H1 (cell line): ENCODE measurements at regions not wholly inside any gene's neighbourhood (a gene's known extent, or its start where the extent isn't known, plus 50 kb on each side); places are given as distances from the start of the nearest gene placed in this dataset.

Experiments used
- BCL11A ChIP-seq, 2 experiments: IDR thresholded peaks; one replicate each; pipeline ENCODE4 v1.6.1; 2011; ENCODE audit warnings: low read depth in 2 of 2, low read length in 2 of 2, mild to moderate bottlenecking in 2 of 2
- CREB1 ChIP-seq: IDR thresholded peaks from 2 replicates; pipeline ENCODE4 v1.6.1; 2012; ENCODE audit warnings: inconsistent platforms
- EP300 ChIP-seq, 2 experiments: IDR thresholded peaks; 1 replicate in 1 of 2; 2 replicates in 1 of 2; pipeline ENCODE4 v1.6.1; 2011 to 2012; ENCODE audit warnings: low read depth in 2 of 2, low read length in 2 of 2, mild to moderate bottlenecking in 2 of 2, borderline replicate concordance in 1 of 2, inconsistent platforms in 1 of 2, moderate library complexity in 1 of 2
- FOSL1 ChIP-seq: IDR thresholded peaks from 2 replicates; pipeline ENCODE4 v1.6.1; 2011; ENCODE audit warnings: mild to moderate bottlenecking, low read depth, low read length, moderate library complexity; ENCODE audit not compliant: insufficient read depth
- GTF2F1 ChIP-seq: IDR thresholded peaks from 2 replicates; pipeline ENCODE4 v1.6.1; 2012; ENCODE audit warnings: low read depth, low read length, improper control_type of control experiment, borderline replicate concordance
- KDM1A ChIP-seq: fragments of 200-600, 300-600 bp; sonication (generic); IDR thresholded peaks from 2 replicates; pipeline ENCODE4 v1.7.1; 2016; ENCODE audit warnings: mild to moderate bottlenecking, low read length, borderline replicate concordance
- POU5F1 ChIP-seq: IDR thresholded peaks from 2 replicates; pipeline ENCODE4 v1.6.1; 2011; ENCODE audit warnings: low read depth, mild to moderate bottlenecking, low read length, moderate library complexity
- RAD21 ChIP-seq, 2 experiments: IDR thresholded peaks in 1 of 2; conservative IDR thresholded peaks in 1 of 2; 2 replicates each; pipeline ENCODE4 v1.6.1; 2011; ENCODE audit warnings: low read depth in 2 of 2, low read length in 2 of 2, improper control_type of control experiment in 1 of 2, inconsistent platforms in 1 of 2, mild to moderate bottlenecking in 1 of 2, moderate library complexity in 1 of 2
- RBBP5 ChIP-seq: IDR thresholded peaks from 2 replicates; pipeline ENCODE4 v1.7.1; 2012; ENCODE audit warnings: low read depth, mild to moderate bottlenecking, inconsistent platforms, low read length, moderate library complexity, borderline replicate concordance
- RNF2 ChIP-seq: fragments of 200-900, 300-1000 bp; sonication (generic); IDR thresholded peaks from 2 replicates; pipeline ENCODE4 v1.7.1; 2016; ENCODE audit warnings: borderline replicate concordance, low read depth, mild to moderate bottlenecking, antibody characterized with exemption, low read length; ENCODE audit not compliant: poor library complexity, severe bottlenecking; ENCODE audit errors: missing control alignments
- SP2 ChIP-seq: IDR thresholded peaks from 2 replicates; pipeline ENCODE4 v1.6.1; 2012; ENCODE audit warnings: mild to moderate bottlenecking, low read length, inconsistent platforms
- SRF ChIP-seq: IDR thresholded peaks from 2 replicates; pipeline ENCODE4 v1.6.1; 2011; ENCODE audit warnings: mild to moderate bottlenecking, low read depth, low read length, moderate library complexity
- SUZ12 ChIP-seq: fragments of 200-600 bp; sonication (generic); IDR thresholded peaks from 2 replicates; pipeline ENCODE4 v1.6.1; 2012; ENCODE audit warnings: mild to moderate bottlenecking, inconsistent platforms, low read length, moderate library complexity, mixed read lengths
- TBP ChIP-seq: IDR thresholded peaks from 2 replicates; pipeline ENCODE4 v1.6.1; 2011; ENCODE audit warnings: low read depth, low read length, improper control_type of control experiment
- TCF12 ChIP-seq: IDR thresholded peaks from 2 replicates; pipeline ENCODE4 v1.6.1; 2011; ENCODE audit warnings: low read depth, mild to moderate bottlenecking, low read length
- TEAD4 ChIP-seq: IDR thresholded peaks from 2 replicates; pipeline ENCODE4 v1.6.1; 2012; ENCODE audit warnings: low read depth, low read length, inconsistent platforms, mixed read lengths
- USF2 ChIP-seq: IDR thresholded peaks from 2 replicates; pipeline ENCODE4 v1.6.1; 2011; ENCODE audit warnings: low read length, improper control_type of control experiment
- ZNF274 ChIP-seq: IDR thresholded peaks from 2 replicates; pipeline ENCODE4 v1.7.0; 2012; ENCODE audit warnings: low read length, borderline replicate concordance; ENCODE audit errors: extremely low read depth
- TF ChIP-seq, protein P1 (sequence below): IDR thresholded peaks from 2 replicates; pipeline ENCODE4 v1.6.1; 2012; ENCODE audit warnings: inconsistent platforms

GRCh38 chr2:144268036-144268678 lies 251.8 kb downstream of the ZEB2 start (continued):
- TF ChIP-seq TEAD4 (no peak), SUZ12 (no peak), RAD21 (IDR thresholded peaks at IDR 0.05 in 1 of 2, conservative IDR thresholded peaks at IDR 0.05 in 1 of 2; ENCODE audit: low read depth in 2 of 2, low read length in 2 of 2) (no peak), KDM1A (no peak), RBBP5 (no peak), USF2 (no peak), SP2 (no peak), GTF2F1 (no peak), ZNF274 (no peak), FOSL1 (no peak), TBP (no peak), SRF (no peak), EP300 (IDR thresholded peaks at IDR 0.05; ENCODE audit: borderline replicate concordance in 1 of 2, low read depth in 2 of 2, low read length in 2 of 2) (no peak), BCL11A (IDR thresholded peaks at IDR 0.05; ENCODE audit: low read depth in 2 of 2, low read length in 2 of 2) (no peak), RNF2 (no peak), TCF12 (no peak), CREB1 (no peak), POU5F1 (peak; percentile 49; the same call in 1 of the 2 replicates)
- TF ChIP-seq, protein P1, sequence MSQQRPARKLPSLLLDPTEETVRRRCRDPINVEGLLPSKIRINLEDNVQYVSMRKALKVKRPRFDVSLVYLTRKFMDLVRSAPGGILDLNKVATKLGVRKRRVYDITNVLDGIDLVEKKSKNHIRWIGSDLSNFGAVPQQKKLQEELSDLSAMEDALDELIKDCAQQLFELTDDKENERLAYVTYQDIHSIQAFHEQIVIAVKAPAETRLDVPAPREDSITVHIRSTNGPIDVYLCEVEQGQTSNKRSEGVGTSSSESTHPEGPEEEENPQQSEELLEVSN: no peak
- TF ChIP-seq, all 59 proteins: peak for 6
